Mesothelial cell of epicardium (in vitro differentiated cells): ENCODE measurements at regions not wholly inside any gene's neighbourhood (a gene's known extent, or its start where the extent isn't known, plus 50 kb on each side); places are given as distances from the start of the nearest gene placed in this dataset.

ENCODE experiments used
- DNase-seq, 2 experiments: peaks; one replicate each; pipeline ENCODE4 v3.0.0; 2021; ENCODE audit warnings: low spot score in 2 of 2; ENCODE audit not compliant: unreplicated experiment in 2 of 2
- H3K27ac Mint-ChIP-seq: 2 replicates; pipeline ENCODE4 v1.8.0; 2021; ENCODE audit warnings: mixed read lengths
- H3K27me3 Mint-ChIP-seq: 2 replicates; pipeline ENCODE4 v1.8.0; 2021; ENCODE audit warnings: low read depth, mixed read lengths
- H3K36me3 Mint-ChIP-seq: 2 replicates; pipeline ENCODE4 v1.8.0; 2021; ENCODE audit warnings: mixed read lengths
- H3K4me1 Mint-ChIP-seq: 2 replicates; pipeline ENCODE4 v1.8.0; 2021; ENCODE audit warnings: mixed read lengths
- H3K4me3 Mint-ChIP-seq: 2 replicates; pipeline ENCODE4 v1.8.0; 2021; ENCODE audit warnings: mild to moderate bottlenecking, moderate library complexity, mixed read lengths
- H3K9me3 Mint-ChIP-seq: 2 replicates; pipeline ENCODE4 v1.8.0; 2021; ENCODE audit warnings: mixed read lengths
- TF ChIP-seq, protein P1 (sequence below): fragments of 200-600 bp; sonication (generic); IDR thresholded peaks from one replicate; pipeline ENCODE4 v1.5.0; 2021; ENCODE audit warnings: antibody characterized with exemption; ENCODE audit not compliant: unreplicated experiment

DNA sequence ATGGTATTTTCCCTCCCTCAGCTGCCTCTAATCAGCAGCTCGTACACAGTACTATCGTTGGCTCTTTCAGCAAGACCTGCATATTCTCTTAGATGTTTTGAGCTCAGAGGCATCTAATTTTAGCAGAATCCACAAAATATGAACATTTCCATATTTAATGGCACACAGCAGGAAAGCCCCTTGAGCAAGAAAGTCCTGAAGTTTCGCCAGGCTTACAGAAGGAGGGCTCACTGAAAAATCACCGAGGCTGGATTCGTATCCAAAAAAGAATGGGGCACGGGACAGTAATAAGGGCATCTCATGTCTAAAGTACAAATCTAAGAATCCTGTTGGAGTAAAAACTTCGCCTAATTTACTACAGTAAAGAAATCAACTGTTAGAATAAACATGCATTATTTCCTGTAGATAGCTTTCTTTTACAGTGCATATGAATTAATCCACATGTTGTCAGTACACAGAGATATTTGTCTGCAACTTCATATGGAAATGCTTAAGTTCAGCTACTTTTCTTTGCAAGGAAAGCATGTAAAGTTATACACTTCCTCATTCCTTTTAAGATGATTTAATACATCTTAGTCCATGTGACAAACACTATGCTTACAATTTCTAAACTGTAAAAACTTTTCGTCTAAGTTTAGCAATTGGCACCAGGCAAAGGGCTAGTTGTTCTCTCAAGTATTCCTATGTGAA lies 1205.3 kb upstream of the ADGRL4 start:
- Mint-ChIP-seq H3K9me3 (no peaks in the 10 kb centered on the region), H3K4me3 (no peak overlapping the region), H3K4me1 (peaks cover 9% of the 10 kb centered on the region), H3K36me3 (no peaks in the 10 kb centered on the region), H3K27ac (no peak overlapping the region), H3K27me3 (no peaks in the 10 kb centered on the region)
- TF ChIP-seq, protein P1, sequence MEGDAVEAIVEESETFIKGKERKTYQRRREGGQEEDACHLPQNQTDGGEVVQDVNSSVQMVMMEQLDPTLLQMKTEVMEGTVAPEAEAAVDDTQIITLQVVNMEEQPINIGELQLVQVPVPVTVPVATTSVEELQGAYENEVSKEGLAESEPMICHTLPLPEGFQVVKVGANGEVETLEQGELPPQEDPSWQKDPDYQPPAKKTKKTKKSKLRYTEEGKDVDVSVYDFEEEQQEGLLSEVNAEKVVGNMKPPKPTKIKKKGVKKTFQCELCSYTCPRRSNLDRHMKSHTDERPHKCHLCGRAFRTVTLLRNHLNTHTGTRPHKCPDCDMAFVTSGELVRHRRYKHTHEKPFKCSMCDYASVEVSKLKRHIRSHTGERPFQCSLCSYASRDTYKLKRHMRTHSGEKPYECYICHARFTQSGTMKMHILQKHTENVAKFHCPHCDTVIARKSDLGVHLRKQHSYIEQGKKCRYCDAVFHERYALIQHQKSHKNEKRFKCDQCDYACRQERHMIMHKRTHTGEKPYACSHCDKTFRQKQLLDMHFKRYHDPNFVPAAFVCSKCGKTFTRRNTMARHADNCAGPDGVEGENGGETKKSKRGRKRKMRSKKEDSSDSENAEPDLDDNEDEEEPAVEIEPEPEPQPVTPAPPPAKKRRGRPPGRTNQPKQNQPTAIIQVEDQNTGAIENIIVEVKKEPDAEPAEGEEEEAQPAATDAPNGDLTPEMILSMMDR = no peak
- DNase-seq = no peak

DNA sequence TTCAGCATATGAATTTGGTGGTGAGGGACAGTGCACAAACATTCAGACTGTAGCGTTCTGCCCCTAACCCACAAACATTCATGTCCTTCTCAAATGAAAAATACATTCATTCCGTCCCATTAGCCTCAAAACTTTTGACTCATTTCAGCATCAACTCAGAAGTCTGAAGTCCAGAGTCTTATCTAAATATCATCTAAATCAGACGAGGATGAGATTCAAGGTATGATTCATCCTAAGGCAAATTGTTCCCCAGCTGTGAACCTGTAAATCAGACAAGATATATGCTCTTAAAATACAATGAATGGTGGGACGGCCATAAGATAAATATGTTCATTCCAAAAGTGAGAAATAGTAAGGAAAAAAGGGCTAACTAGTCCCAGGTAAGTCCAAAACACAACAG lies 1195.6 kb upstream of the ADGRL4 start:
- H3K27me3 Mint-ChIP-seq = no peaks in the 10 kb centered on the region
- no peaks in the 10 kb centered on the region for H3K4me1 Mint-ChIP-seq
- TF ChIP-seq, protein P1 = no peak
- no peak overlapping the region for H3K27ac Mint-ChIP-seq
- H3K9me3 Mint-ChIP-seq = peaks cover 7% of the 10 kb centered on the region
- no peaks in the 10 kb centered on the region for H3K36me3 Mint-ChIP-seq
- no peak for DNase-seq
- no peak overlapping the region for H3K4me3 Mint-ChIP-seq

- no peaks in the 10 kb centered on the region for H3K27me3 Mint-ChIP-seq
- no peaks in the 10 kb centered on the region for H3K36me3 Mint-ChIP-seq
- no peaks in the 10 kb centered on the region for H3K9me3 Mint-ChIP-seq
- H3K27ac Mint-ChIP-seq = no peak overlapping the region
- H3K4me3 Mint-ChIP-seq = no peak overlapping the region
- TF ChIP-seq, protein P1 = no peak
- no peaks in the 10 kb centered on the region for H3K4me1 Mint-ChIP-seq
- no peak for DNase-seq
Measured at GRCh38 chr1:80194221-80194620, 1187.7 kb upstream of the ADGRL4 start.

DNA sequence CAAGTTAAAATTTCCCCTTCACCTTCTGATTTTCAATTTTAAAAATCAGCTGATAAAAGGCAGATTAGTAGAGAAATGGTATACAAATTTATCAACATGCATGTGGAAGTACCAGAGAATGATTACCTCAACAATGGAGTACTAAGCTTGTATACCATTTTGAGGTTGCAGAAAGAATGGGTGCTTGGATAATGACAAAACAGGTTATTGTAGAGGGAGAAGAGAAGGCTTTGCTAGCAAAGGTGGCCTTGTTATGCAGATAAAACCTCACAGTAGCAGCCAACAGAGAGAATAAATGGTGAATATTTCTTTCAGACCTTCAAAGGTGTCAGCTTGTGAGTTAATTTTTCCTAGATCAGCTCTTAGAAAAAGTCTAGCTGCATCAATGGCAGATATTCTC lies 1174.9 kb upstream of the ADGRL4 start:
- TF ChIP-seq, protein P1 = no peak
- no peak overlapping the region for H3K27ac Mint-ChIP-seq
- no peaks in the 10 kb centered on the region for H3K36me3 Mint-ChIP-seq
- H3K27me3 Mint-ChIP-seq = no peaks in the 10 kb centered on the region
- no peak for DNase-seq
- H3K9me3 Mint-ChIP-seq = peaks cover 6% of the 10 kb centered on the region
- no peak overlapping the region for H3K4me3 Mint-ChIP-seq
- H3K4me1 Mint-ChIP-seq = no peaks in the 10 kb centered on the region

- no peaks in the 10 kb centered on the region for H3K27me3 Mint-ChIP-seq
- peaks cover 2% of the 10 kb centered on the region for H3K4me1 Mint-ChIP-seq
- no peaks in the 10 kb centered on the region for H3K36me3 Mint-ChIP-seq
- no peak overlapping the region for H3K27ac Mint-ChIP-seq
- TF ChIP-seq, protein P1 = no peak
- no peak overlapping the region for H3K4me3 Mint-ChIP-seq
- no peak for DNase-seq
- peaks cover 15% of the 10 kb centered on the region for H3K9me3 Mint-ChIP-seq
Measured at GRCh38 chr1:80171631-80172030, 1165.1 kb upstream of the ADGRL4 start.
